IMR-90 (cell line): ENCODE measurements at regions not wholly inside any gene's neighbourhood (a gene's known extent, or its start where the extent isn't known, plus 50 kb on each side); places are given as distances from the start of the nearest gene placed in this dataset.

Source experiments
- ATAC-seq: fragments of 200-7000 bp; cut with Tn5 transposase; 2 replicates; pipeline ENCODE4 v1.9.1; 2020; ENCODE audit warnings: low read depth, mild to moderate bottlenecking, moderate library complexity
- BruUV-seq: library from RNA; stranded (reverse); fragments of 400-500 nt; replicated peaks from 2 replicates; lab custom pipeline; 2021; lab: Mats Ljungman, UMichigan
- CTCF ChIA-PET: fragments of 300-600 bp; formaldehyde crosslinking; extraction: SDS; loops from one replicate; lab custom pipeline; 2021; ENCODE audit warnings: antibody characterized with exemption; lab: Yijun Ruan, JAX
- POLR2A ChIA-PET: fragments of 300-600 bp; sonication (Branson Sonifier 250); formaldehyde crosslinking; loops from one replicate; lab custom pipeline; 2022; ENCODE audit warnings: antibody characterized with exemption; ENCODE audit not compliant: unreplicated experiment; lab: Charles Lee
- DNase-seq: peaks from one replicate; pipeline ENCODE4 v3.0.0; 2013
- H2AFZ ChIP-seq: replicated peaks from 2 replicates; pipeline ENCODE3; 2013; ENCODE audit warnings: low read length, mild to moderate bottlenecking; ENCODE audit not compliant: poor library complexity
- H2AK5ac ChIP-seq: 2 replicates; pipeline ENCODE4 v1.6.1; 2013; ENCODE audit warnings: low read depth, low read length, inconsistent platforms
- H2AK9ac ChIP-seq: replicated peaks from 2 replicates; pipeline ENCODE3; 2013; ENCODE audit warnings: mild to moderate bottlenecking, low read depth, low read length, moderate library complexity; ENCODE audit not compliant: poor library complexity
- H2BK120ac ChIP-seq: 2 replicates; pipeline ENCODE4 v1.6.1; 2013; ENCODE audit warnings: low read depth, low read length, inconsistent platforms
- H2BK15ac ChIP-seq: 3 replicates; pipeline ENCODE4 v1.6.1; 2013; ENCODE audit warnings: low read depth, low read length, inconsistent platforms
- H2BK20ac ChIP-seq: 2 replicates; pipeline ENCODE4 v1.6.1; 2013; ENCODE audit warnings: low read depth, mild to moderate bottlenecking, inconsistent platforms, low read length, moderate library complexity
- H2BK5ac ChIP-seq: 2 replicates; pipeline ENCODE4 v1.6.1; 2013; ENCODE audit warnings: mild to moderate bottlenecking, low read depth, low read length, inconsistent platforms; ENCODE audit not compliant: poor library complexity, severe bottlenecking
- H3K14ac ChIP-seq: replicated peaks from 2 replicates; pipeline ENCODE4 v1.6.1; 2013; ENCODE audit warnings: low read depth, low read length, inconsistent platforms
- H3K18ac ChIP-seq: 2 replicates; pipeline ENCODE4 v1.6.1; 2013; ENCODE audit warnings: low read depth, low read length, control low read depth
- H3K23ac ChIP-seq: 2 replicates; pipeline ENCODE4 v1.6.1; 2013; ENCODE audit warnings: low read depth, low read length, inconsistent platforms
- H3K27ac ChIP-seq: 2 replicates; pipeline ENCODE4 v1.5.1; 2013; ENCODE audit warnings: mild to moderate bottlenecking, control low read depth, low read length; ENCODE audit not compliant: insufficient read depth
- H3K27me3 ChIP-seq: 2 replicates; pipeline ENCODE4 v1.6.1; 2013; ENCODE audit warnings: low read length; ENCODE audit not compliant: control insufficient read depth, insufficient read depth
- H3K36me3 ChIP-seq: 2 replicates; pipeline ENCODE4 v1.6.1; 2013; ENCODE audit warnings: low read length, mixed read lengths; ENCODE audit not compliant: control insufficient read depth, insufficient read depth
- H3K4ac ChIP-seq: 2 replicates; pipeline ENCODE4 v1.6.1; 2013; ENCODE audit warnings: low read depth, low read length, inconsistent platforms
- H3K4me1 ChIP-seq: 2 replicates; pipeline ENCODE4 v1.6.1; 2013; ENCODE audit warnings: low read length, mixed read lengths; ENCODE audit not compliant: control insufficient read depth, insufficient read depth
- H3K4me2 ChIP-seq: 2 replicates; pipeline ENCODE4 v1.6.1; 2013; ENCODE audit warnings: low read depth, mild to moderate bottlenecking, control low read depth, low read length, moderate library complexity
- H3K4me3 ChIP-seq: 2 replicates; pipeline ENCODE4 v1.5.1; 2013; ENCODE audit warnings: low read depth, mild to moderate bottlenecking, control low read depth, low read length, moderate library complexity; ENCODE audit not compliant: insufficient read depth
- H3K56ac ChIP-seq: 2 replicates; pipeline ENCODE4 v1.6.1; 2013; ENCODE audit warnings: low read length, inconsistent platforms; ENCODE audit not compliant: insufficient read depth; ENCODE audit errors: extremely low read depth
- H3K79me1 ChIP-seq, 2 experiments: 2 replicates each; pipeline ENCODE4 v1.6.1; 2013; ENCODE audit warnings: low read length in 2 of 2, inconsistent platforms in 1 of 2, low read depth in 1 of 2
- H3K9ac ChIP-seq: 2 replicates; pipeline ENCODE4 v1.6.1; 2013; ENCODE audit warnings: low read depth, low read length, control low read depth
- H3K9me1 ChIP-seq: 2 replicates; pipeline ENCODE4 v1.6.1; 2013; ENCODE audit warnings: low read length, inconsistent platforms; ENCODE audit not compliant: insufficient read depth
- H3K9me3 ChIP-seq: 2 replicates; pipeline ENCODE4 v1.6.1; 2013; ENCODE audit warnings: low read length; ENCODE audit not compliant: control insufficient read depth, insufficient read depth
- H4K20me1 ChIP-seq: 2 replicates; pipeline ENCODE4 v1.6.1; 2013; ENCODE audit warnings: low read length, inconsistent platforms; ENCODE audit not compliant: insufficient read depth
- H4K5ac ChIP-seq: 2 replicates; pipeline ENCODE4 v1.6.1; 2013; ENCODE audit warnings: mild to moderate bottlenecking, low read depth, low read length, control low read depth
- H4K8ac ChIP-seq, 2 experiments: 2 replicates each; pipeline ENCODE4 v1.6.1; 2013; ENCODE audit warnings: low read depth in 2 of 2, low read length in 2 of 2, control low read depth in 1 of 2, inconsistent platforms in 1 of 2
- H4K91ac ChIP-seq: 2 replicates; pipeline ENCODE4 v1.6.1; 2013; ENCODE audit warnings: low read depth, low read length, inconsistent platforms; ENCODE audit not compliant: insufficient read depth
- CEBPB ChIP-seq: IDR thresholded peaks from 2 replicates; pipeline ENCODE4 v1.6.1; 2012; ENCODE audit warnings: low read depth, low read length, improper control_type of control experiment
- WGBS, 2 experiments: methylation state at CpG; one replicate each; pipeline versions ENCODE4 v1.1.5 to v1.1.7; 2013; ENCODE audit warnings: missing lambda C conversion rate in 2 of 2; ENCODE audit not compliant: insufficient read length in 1 of 2; ENCODE audit errors: extremely low coverage in 2 of 2; 5-methylcytosine and 5-hydroxymethylcytosine counted together
- dilution Hi-C: fragments of 300-500 bp; cut with HindIII; formaldehyde crosslinking; loops from one replicate; pipeline ENCODE4 v1.14.3; 2018; ENCODE audit warnings: low sequenced_read_pairs; ENCODE audit not compliant: unreplicated experiment
- in situ Hi-C: fragments of 300-500 bp; cut with MboI; formaldehyde crosslinking; loops from 3 replicates; pipeline ENCODE4 v1.14.3; 2019; ENCODE audit warnings: low sequenced_read_pairs, inconsistent platforms, mixed read lengths
- intact Hi-C: fragments of 100-400 bp; cut with micrococcal nuclease; formaldehyde crosslinking; loops from 2 replicates; pipeline ENCODE4 v1.10.0; 2022
- TF ChIP-seq, protein P1 (sequence below): conservative IDR thresholded peaks from 2 replicates; pipeline ENCODE4 v1.5.1; 2012; ENCODE audit warnings: mild to moderate bottlenecking, low read depth, low read length, improper control_type of control experiment

DNA sequence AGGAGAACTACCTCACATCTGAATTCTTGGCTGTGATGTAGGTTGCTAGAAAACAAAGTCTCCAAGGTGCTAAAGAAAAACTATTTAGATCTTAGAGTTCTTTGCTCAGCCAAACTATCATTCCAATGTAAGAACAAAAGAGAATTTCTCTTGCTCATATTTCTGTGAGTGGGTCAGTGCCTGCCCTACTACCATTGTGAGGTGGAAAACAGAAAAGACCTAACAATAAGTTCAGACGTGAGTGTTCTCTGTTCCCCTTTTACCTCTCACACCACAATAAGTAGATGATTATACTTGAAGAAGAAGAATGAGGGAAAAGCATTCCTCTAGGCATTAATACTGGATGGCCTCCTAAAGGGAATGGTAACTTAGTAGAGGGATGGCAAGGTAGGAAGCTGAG lies 187.4 kb upstream of the KITLG start:
- H3K4me1 ChIP-seq = no peaks in the 10 kb centered on the region
- no TSS peak for BruUV-seq
- no peak overlapping the region for H2AFZ ChIP-seq
- H4K8ac ChIP-seq = no peak overlapping the region
- H4K91ac ChIP-seq = no peak overlapping the region
- POLR2A ChIA-PET = no interaction called here
- H3K9me3 ChIP-seq = no peaks in the 10 kb centered on the region
- TF ChIP-seq CEBPB = no peak
- TF ChIP-seq, protein P1, sequence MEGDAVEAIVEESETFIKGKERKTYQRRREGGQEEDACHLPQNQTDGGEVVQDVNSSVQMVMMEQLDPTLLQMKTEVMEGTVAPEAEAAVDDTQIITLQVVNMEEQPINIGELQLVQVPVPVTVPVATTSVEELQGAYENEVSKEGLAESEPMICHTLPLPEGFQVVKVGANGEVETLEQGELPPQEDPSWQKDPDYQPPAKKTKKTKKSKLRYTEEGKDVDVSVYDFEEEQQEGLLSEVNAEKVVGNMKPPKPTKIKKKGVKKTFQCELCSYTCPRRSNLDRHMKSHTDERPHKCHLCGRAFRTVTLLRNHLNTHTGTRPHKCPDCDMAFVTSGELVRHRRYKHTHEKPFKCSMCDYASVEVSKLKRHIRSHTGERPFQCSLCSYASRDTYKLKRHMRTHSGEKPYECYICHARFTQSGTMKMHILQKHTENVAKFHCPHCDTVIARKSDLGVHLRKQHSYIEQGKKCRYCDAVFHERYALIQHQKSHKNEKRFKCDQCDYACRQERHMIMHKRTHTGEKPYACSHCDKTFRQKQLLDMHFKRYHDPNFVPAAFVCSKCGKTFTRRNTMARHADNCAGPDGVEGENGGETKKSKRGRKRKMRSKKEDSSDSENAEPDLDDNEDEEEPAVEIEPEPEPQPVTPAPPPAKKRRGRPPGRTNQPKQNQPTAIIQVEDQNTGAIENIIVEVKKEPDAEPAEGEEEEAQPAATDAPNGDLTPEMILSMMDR = no peak
- no peak overlapping the region for H3K9ac ChIP-seq
- no peak overlapping the region for H3K4me3 ChIP-seq
- no peak overlapping the region for H3K4ac ChIP-seq
- H3K79me1 ChIP-seq = no peaks in the 10 kb centered on the region
- H4K20me1 ChIP-seq = no peaks in the 10 kb centered on the region
- dilution Hi-C loops (no loop called here), intact Hi-C loops (no loop called here), in situ Hi-C loops (no loop called here)
- H2BK120ac ChIP-seq = no peak overlapping the region
- no CpG with 5 or more reads among the region's 1 CpG for WGBS, 2 experiments
- H3K14ac ChIP-seq = no peak overlapping the region
- no peak overlapping the region for H3K18ac ChIP-seq
- H3K4me2 ChIP-seq = no peak overlapping the region
- H3K36me3 ChIP-seq = no peaks in the 10 kb centered on the region
- H3K9me1 ChIP-seq = no peaks in the 10 kb centered on the region
- ATAC-seq (no peak), DNase-seq (no peak)
- no peak overlapping the region for H2BK5ac ChIP-seq
- H2AK5ac ChIP-seq = no peak overlapping the region
- CTCF ChIA-PET = interaction anchor here (0.6 kb wide), 1 partner anchor 16 kb away, joined by 3 read pairs; no protein-coding TSS in a partner anchor
- H2BK15ac ChIP-seq = no peak overlapping the region
- no peak overlapping the region for H4K5ac ChIP-seq
- no peak overlapping the region for H3K27ac ChIP-seq
- H2AK9ac ChIP-seq = no peak overlapping the region
- no peak overlapping the region for H2BK20ac ChIP-seq
- H3K23ac ChIP-seq = no peak overlapping the region
- no peak overlapping the region for H3K56ac ChIP-seq
- H3K27me3 ChIP-seq = no peaks in the 10 kb centered on the region; the same call in 1 of the 2 replicates
